Calu3 (cell line): ENCODE measurements at regions not wholly inside any gene's neighbourhood (a gene's known extent, or its start where the extent isn't known, plus 50 kb on each side); places are given as distances from the start of the nearest gene placed in this dataset.

Source experiments
- BruUV-seq: library from RNA; stranded (reverse); fragments of 400-500 nt; replicated peaks from 2 replicates; lab custom pipeline; 2021; lab: Mats Ljungman, UMichigan
- CTCF ChIA-PET: fragments of 300-600 bp; sonication (Branson Sonifier 250); formaldehyde crosslinking; loops from one replicate; lab custom pipeline; 2022; ENCODE audit warnings: antibody characterized with exemption; lab: Charles Lee
- DNase-seq: peaks from one replicate; pipeline ENCODE4 v3.0.0; 2022
- H3K27ac Mint-ChIP-seq: one replicate; pipeline ENCODE4 v1.8.0; 2022; ENCODE audit warnings: mixed read lengths; ENCODE audit not compliant: unreplicated experiment
- H3K27me3 Mint-ChIP-seq: one replicate; pipeline ENCODE4 v1.8.0; 2022; ENCODE audit warnings: mixed read lengths; ENCODE audit not compliant: unreplicated experiment
- H3K36me3 Mint-ChIP-seq: one replicate; pipeline ENCODE4 v1.8.0; 2022; ENCODE audit warnings: mild to moderate bottlenecking, moderate library complexity, mixed read lengths; ENCODE audit not compliant: insufficient read depth, unreplicated experiment
- H3K4me1 Mint-ChIP-seq: one replicate; pipeline ENCODE4 v1.8.0; 2022; ENCODE audit warnings: mild to moderate bottlenecking, low read depth, mixed read lengths; ENCODE audit not compliant: unreplicated experiment
- H3K4me3 Mint-ChIP-seq: one replicate; pipeline ENCODE4 v1.8.0; 2022; ENCODE audit warnings: mild to moderate bottlenecking, low read depth, moderate library complexity, mixed read lengths; ENCODE audit not compliant: unreplicated experiment
- H3K9me3 Mint-ChIP-seq: one replicate; pipeline ENCODE4 v1.8.0; 2022; ENCODE audit warnings: low read depth, mixed read lengths; ENCODE audit not compliant: unreplicated experiment
- CTCF ChIP-seq: fragments of 200-600 bp; IDR thresholded peaks from one replicate; pipeline ENCODE4 v1.8.0; 2022; ENCODE audit warnings: antibody characterized with exemption; ENCODE audit not compliant: unreplicated experiment
- intact Hi-C: fragments of 100-400 bp; cut with micrococcal nuclease; formaldehyde crosslinking; loops from one replicate; pipeline ENCODE4 v1.10.0; 2022; ENCODE audit not compliant: unreplicated experiment

DNA sequence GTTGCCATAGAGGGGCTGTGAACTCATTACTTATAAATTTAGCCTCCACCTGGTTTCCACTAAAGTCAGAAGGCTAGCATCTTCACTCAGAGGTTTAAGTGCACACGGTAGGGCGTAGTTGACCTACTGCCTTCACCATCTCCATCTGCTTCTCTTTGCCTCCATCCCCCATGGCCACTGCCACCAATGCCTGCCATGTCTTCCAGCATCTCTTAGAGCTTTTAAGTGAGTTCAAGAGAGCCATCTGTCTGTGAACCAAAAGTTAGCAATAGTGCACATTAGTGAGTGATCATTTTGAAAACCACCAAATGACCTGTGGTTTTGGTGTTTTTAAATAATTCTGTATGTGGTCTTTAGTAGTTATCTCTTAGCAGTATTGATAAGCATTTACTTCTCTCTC is 102.0 kb downstream of the DMRTA1 start:
- TF ChIP-seq CTCF = no peak
- CTCF ChIA-PET = no interaction called here
- DNase-seq = no peak
- Mint-ChIP-seq H3K4me3 (no peak overlapping the region), H3K27me3 (no peaks in the 10 kb centered on the region), H3K4me1 (no peaks in the 10 kb centered on the region), H3K36me3 (no peaks in the 10 kb centered on the region), H3K27ac (no peak overlapping the region), H3K9me3 (no peaks in the 10 kb centered on the region)
- no TSS peak for BruUV-seq
- intact Hi-C loops = no loop called here

DNA sequence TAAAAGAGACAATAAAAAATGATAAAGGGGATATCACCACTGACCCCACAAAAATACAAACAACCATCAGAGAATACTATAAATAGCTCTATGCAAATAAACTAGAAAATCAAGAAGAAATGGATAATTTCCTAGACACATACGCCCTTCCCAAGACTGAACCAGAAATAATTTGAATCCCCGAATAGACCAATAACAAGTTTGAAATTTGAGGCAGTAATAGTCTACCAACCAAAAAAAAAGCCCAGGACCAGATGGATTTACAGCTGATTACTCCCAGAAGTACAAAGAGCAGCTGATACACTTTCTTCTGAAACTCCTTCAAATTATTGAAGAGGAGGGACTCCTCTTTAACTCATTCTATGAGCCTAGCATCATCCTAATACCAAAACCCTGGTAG is 128.1 kb downstream of the DMRTA1 start:
- Mint-ChIP-seq H3K36me3 (no peaks in the 10 kb centered on the region), H3K27ac (no peak overlapping the region), H3K27me3 (no peaks in the 10 kb centered on the region), H3K9me3 (peaks cover 14% of the 10 kb centered on the region), H3K4me3 (no peak overlapping the region), H3K4me1 (no peaks in the 10 kb centered on the region)
- no peak for TF ChIP-seq CTCF
- no TSS peak for BruUV-seq
- CTCF ChIA-PET = no interaction called here
- DNase-seq = no peak
- intact Hi-C loops = no loop called here

- no peak overlapping the region for H3K4me3 Mint-ChIP-seq
- no peaks in the 10 kb centered on the region for H3K9me3 Mint-ChIP-seq
- intact Hi-C loops = no loop called here
- no peaks in the 10 kb centered on the region for H3K36me3 Mint-ChIP-seq
- no peak overlapping the region for H3K27ac Mint-ChIP-seq
- BruUV-seq = no TSS peak
- H3K27me3 Mint-ChIP-seq = no peaks in the 10 kb centered on the region
- H3K4me1 Mint-ChIP-seq = no peaks in the 10 kb centered on the region
- no peak for DNase-seq
- TF ChIP-seq CTCF = no peak
- CTCF ChIA-PET = no interaction called here
Observed at GRCh38 chr9:22580788-22581187, 134.2 kb downstream of the DMRTA1 start.

- DNase-seq = no peak
- CTCF ChIA-PET = no interaction called here
- Mint-ChIP-seq H3K36me3 (no peaks in the 10 kb centered on the region), H3K9me3 (no peaks in the 10 kb centered on the region), H3K27me3 (no peaks in the 10 kb centered on the region), H3K27ac (no peak overlapping the region), H3K4me1 (no peaks in the 10 kb centered on the region), H3K4me3 (no peak overlapping the region)
- BruUV-seq = no TSS peak
- no peak for TF ChIP-seq CTCF
- intact Hi-C loops = no loop called here
Observed at GRCh38 chr9:22582221-22582620, 135.6 kb downstream of the DMRTA1 start.

DNA sequence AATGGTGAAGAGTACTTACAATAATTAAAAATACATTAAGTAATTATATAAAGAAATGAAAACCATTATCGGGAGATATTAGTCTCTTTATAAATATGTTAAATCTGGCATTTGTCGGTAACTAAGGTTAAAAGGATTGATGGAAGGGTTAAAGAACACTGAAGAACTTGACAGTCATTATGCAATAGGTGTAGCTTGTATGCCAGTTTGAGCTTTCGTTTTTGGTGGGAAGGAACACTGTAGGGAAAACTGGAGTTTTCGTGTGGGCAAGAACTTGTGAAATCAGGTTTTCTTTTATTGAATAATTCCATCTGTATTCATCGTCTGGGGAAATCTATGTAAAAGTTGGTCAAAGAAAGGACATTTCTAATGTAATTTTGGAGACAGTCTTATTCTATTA is 142.3 kb downstream of the DMRTA1 start:
- DNase-seq = no peak
- no peaks in the 10 kb centered on the region for H3K9me3 Mint-ChIP-seq
- no peak overlapping the region for H3K27ac Mint-ChIP-seq
- no peaks in the 10 kb centered on the region for H3K36me3 Mint-ChIP-seq
- intact Hi-C loops = no loop called here
- H3K4me1 Mint-ChIP-seq = no peaks in the 10 kb centered on the region
- no peak overlapping the region for H3K4me3 Mint-ChIP-seq
- BruUV-seq = no TSS peak
- CTCF ChIA-PET = no interaction called here
- no peak for TF ChIP-seq CTCF
- H3K27me3 Mint-ChIP-seq = no peaks in the 10 kb centered on the region
